Thoracic aorta (tissue), 2 donors: ENCODE measurements at regions not wholly inside any gene's neighbourhood (a gene's known extent, or its start where the extent isn't known, plus 50 kb on each side); places are given as distances from the start of the nearest gene placed in this dataset.

Experiments
- ATAC-seq: fragments of 150-250 bp; one replicate; pipeline ENCODE4 v1.8.0; 2017; ENCODE audit warnings: low read depth; ENCODE audit not compliant: insufficient number of reproducible peaks, low FRiP score
- DNase-seq: peaks from one replicate; pipeline ENCODE4 v3.0.0-alpha.2; 2020; ENCODE audit warnings: low spot score
- H3K27ac ChIP-seq, 2 donors: fragments of 200-600 bp; sonication (generic); 1 replicate in 1 of 2; 2 replicates in 1 of 2; pipeline ENCODE4 v1.5.1; 2016; ENCODE audit warnings: mild to moderate bottlenecking in 2 of 2, moderate library complexity in 2 of 2
- H3K27me3 ChIP-seq: fragments of 200-600 bp; sonication (generic); replicated peaks from 2 replicates; pipeline ENCODE4 v1.6.0; 2016; ENCODE audit warnings: mild to moderate bottlenecking; ENCODE audit not compliant: insufficient read depth
- H3K36me3 ChIP-seq: fragments of 200-600 bp; sonication (generic); one replicate; pipeline ENCODE4 v1.5.1; 2016
- H3K4me1 ChIP-seq, 2 donors: fragments of 200-600 bp; sonication (generic); 1 replicate in 1 of 2; 2 replicates in 1 of 2; pipeline versions ENCODE4 v1.5.1 to v1.6.0; 2016; ENCODE audit warnings: low read depth in 2 of 2, mild to moderate bottlenecking in 1 of 2; ENCODE audit not compliant: control insufficient read depth in 1 of 2
- H3K4me3 ChIP-seq: fragments of 200-600 bp; sonication (generic); 2 replicates; pipeline ENCODE4 v1.5.1; 2016; ENCODE audit warnings: mild to moderate bottlenecking
- H3K9me3 ChIP-seq: fragments of 200-600 bp; sonication (generic); 2 replicates; pipeline ENCODE4 v1.5.1; 2016
- TF ChIP-seq, protein P1 (sequence below): fragments of 200-600 bp; sonication (generic); IDR thresholded peaks from one replicate; pipeline ENCODE4 v1.5.1; 2019; ENCODE audit warnings: antibody characterized with exemption

- no peak for ATAC-seq
- TF ChIP-seq, protein P1, sequence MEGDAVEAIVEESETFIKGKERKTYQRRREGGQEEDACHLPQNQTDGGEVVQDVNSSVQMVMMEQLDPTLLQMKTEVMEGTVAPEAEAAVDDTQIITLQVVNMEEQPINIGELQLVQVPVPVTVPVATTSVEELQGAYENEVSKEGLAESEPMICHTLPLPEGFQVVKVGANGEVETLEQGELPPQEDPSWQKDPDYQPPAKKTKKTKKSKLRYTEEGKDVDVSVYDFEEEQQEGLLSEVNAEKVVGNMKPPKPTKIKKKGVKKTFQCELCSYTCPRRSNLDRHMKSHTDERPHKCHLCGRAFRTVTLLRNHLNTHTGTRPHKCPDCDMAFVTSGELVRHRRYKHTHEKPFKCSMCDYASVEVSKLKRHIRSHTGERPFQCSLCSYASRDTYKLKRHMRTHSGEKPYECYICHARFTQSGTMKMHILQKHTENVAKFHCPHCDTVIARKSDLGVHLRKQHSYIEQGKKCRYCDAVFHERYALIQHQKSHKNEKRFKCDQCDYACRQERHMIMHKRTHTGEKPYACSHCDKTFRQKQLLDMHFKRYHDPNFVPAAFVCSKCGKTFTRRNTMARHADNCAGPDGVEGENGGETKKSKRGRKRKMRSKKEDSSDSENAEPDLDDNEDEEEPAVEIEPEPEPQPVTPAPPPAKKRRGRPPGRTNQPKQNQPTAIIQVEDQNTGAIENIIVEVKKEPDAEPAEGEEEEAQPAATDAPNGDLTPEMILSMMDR = no peak
- Histone ChIP-seq H3K36me3 (no peaks in the 10 kb centered on the region), H3K4me3 (no peak overlapping the region), H3K4me1 (peaks cover 5 to 6% of the 10 kb centered on the region in 2 donors), H3K27ac (no peak overlapping the region), H3K9me3 (no peaks in the 10 kb centered on the region), H3K27me3 (no peaks in the 10 kb centered on the region)
- DNase-seq = no peak
Observed at GRCh38 chr3:31353166-31353565, 179.6 kb upstream of the STT3B start.

DNA sequence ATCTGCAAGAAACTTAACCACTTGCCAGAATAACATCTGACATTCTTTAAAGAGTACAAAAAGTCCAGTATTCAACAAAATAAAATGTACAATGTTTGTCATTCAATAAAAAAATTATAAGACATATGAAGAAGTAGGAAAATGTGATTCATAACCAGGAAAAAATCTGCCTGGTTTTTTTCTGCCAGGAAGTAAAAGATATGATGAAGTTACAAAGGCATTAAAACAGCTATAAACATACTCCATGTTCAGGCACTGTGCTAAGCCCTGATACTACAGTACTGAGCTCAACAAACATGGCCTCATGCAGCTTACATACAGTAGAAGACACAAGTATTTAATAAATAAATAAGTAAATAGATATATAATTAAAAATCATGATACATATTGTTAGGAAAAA lies 178.4 kb upstream of the STT3B start:
- Histone ChIP-seq H3K27me3 (no peaks in the 10 kb centered on the region), H3K36me3 (no peaks in the 10 kb centered on the region), H3K4me1 (peaks cover 5 to 6% of the 10 kb centered on the region in 2 donors), H3K4me3 (no peak overlapping the region), H3K9me3 (no peaks in the 10 kb centered on the region), H3K27ac (no peak overlapping the region)
- ATAC-seq (no peak), DNase-seq (no peak)
- TF ChIP-seq, protein P1 = no peak

GRCh38 chr3:31355807-31356206 lies 176.9 kb upstream of the STT3B start:
- DNase-seq = no peak
- Histone ChIP-seq H3K27me3 (no peaks in the 10 kb centered on the region), H3K36me3 (no peaks in the 10 kb centered on the region), H3K4me1 (peaks cover 5 to 6% of the 10 kb centered on the region in 2 donors), H3K27ac (no peak overlapping the region), H3K9me3 (no peaks in the 10 kb centered on the region), H3K4me3 (no peak overlapping the region)
- TF ChIP-seq, protein P1 = no peak
- no peak for ATAC-seq

GRCh38 chr3:31356941-31357340 lies 175.8 kb upstream of the STT3B start:
- H3K4me3 ChIP-seq = no peak overlapping the region
- TF ChIP-seq, protein P1 = no peak
- ATAC-seq (no peak), DNase-seq (no peak)
- no peak overlapping the region for H3K27ac ChIP-seq
- H3K27me3 ChIP-seq = no peaks in the 10 kb centered on the region
- no peaks in the 10 kb centered on the region for H3K9me3 ChIP-seq
- H3K36me3 ChIP-seq = no peaks in the 10 kb centered on the region
- peaks cover 5 to 6% of the 10 kb centered on the region in 2 donors for H3K4me1 ChIP-seq

DNA sequence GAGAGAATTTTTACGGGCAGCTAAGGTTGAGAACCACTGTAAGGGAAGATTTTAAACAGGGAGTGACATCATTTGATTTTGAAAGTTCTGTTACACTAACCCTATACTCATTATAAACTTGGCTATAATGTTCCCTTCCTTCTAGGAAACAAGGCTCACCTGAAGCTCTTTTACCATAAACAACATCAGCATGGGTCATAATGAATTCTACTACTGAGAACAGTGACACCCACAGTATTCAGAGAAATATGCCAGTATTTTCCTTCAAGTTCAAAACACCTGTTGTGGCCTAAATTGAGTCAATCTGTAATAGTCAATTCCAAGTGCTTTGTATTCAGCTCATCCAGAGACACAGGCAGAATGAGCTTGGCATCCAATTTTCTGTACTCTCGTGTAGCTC lies 175.3 kb upstream of the STT3B start:
- Histone ChIP-seq H3K27me3 (no peaks in the 10 kb centered on the region), H3K9me3 (no peaks in the 10 kb centered on the region), H3K4me1 (peaks cover 5 to 6% of the 10 kb centered on the region in 2 donors), H3K4me3 (no peak overlapping the region), H3K27ac (no peak overlapping the region), H3K36me3 (no peaks in the 10 kb centered on the region)
- ATAC-seq (no peak), DNase-seq (no peak)
- TF ChIP-seq, protein P1 = no peak
